HCT116 (cell line): ENCODE measurements at regions not wholly inside any gene's neighbourhood (a gene's known extent, or its start where the extent isn't known, plus 50 kb on each side); places are given as distances from the start of the nearest gene placed in this dataset.

ENCODE experiments used
- ATAC-seq: fragments of 200-7000 bp; cut with Tn5 transposase; 2 replicates; pipeline ENCODE4 v1.9.1; 2020; ENCODE audit warnings: mild to moderate bottlenecking, moderate library complexity
- BruUV-seq: library from RNA; stranded (reverse); fragments of 400-500 nt; replicated peaks from 2 replicates; lab custom pipeline; 2021; lab: Mats Ljungman, UMichigan
- CTCF ChIA-PET: fragments of 300-600 bp; sonication (Branson Sonifier 250); formaldehyde crosslinking; loops from one replicate; lab custom pipeline; 2021; ENCODE audit warnings: antibody characterized with exemption; lab: Charles Lee
- POLR2A ChIA-PET: fragments of 300-600, 350-600 bp; sonication (Branson Sonifier 250); formaldehyde crosslinking; loops from one replicate; lab custom pipeline; 2021; ENCODE audit warnings: antibody characterized with exemption; lab: Charles Lee
- RAD21 ChIA-PET, 2 experiments: fragments of 300-600 bp; sonication (Branson Sonifier 250); formaldehyde crosslinking; loops; one replicate each; lab custom pipeline; 2023; ENCODE audit warnings: low total read pairs in 2 of 2; ENCODE audit not compliant: uncharacterized antibody in 2 of 2, unreplicated experiment in 2 of 2, low non-redundant PET in 1 of 2; lab: Charles Lee
- DNase-seq: peaks from one replicate; pipeline ENCODE4 v3.0.0-alpha.2; 2010; ENCODE audit warnings: low read depth, low spot score
- H2AFZ ChIP-seq: fragments of 200-600 bp; shearing (Covaris generic), sonication (generic); 2 replicates; pipeline ENCODE4 v1.6.1; 2017; ENCODE audit warnings: low read depth, mixed run types, mixed read lengths, antibody characterized with exemption, low read length; ENCODE audit not compliant: poor library complexity, severe bottlenecking
- H3K27ac ChIP-seq: 2 replicates; pipeline ENCODE4 v1.5.1; 2012; ENCODE audit warnings: low read depth, low read length
- H3K27me3 ChIP-seq: fragments of 200-600 bp; sonication (generic); 2 replicates; pipeline ENCODE4 v1.6.1; 2016; ENCODE audit warnings: mixed run types, low read length, mixed read lengths; ENCODE audit not compliant: insufficient read depth
- H3K36me3 ChIP-seq, 2 experiments: fragments of 200-500 bp in 1 of 2; fragments of 200-600 bp in 1 of 2; sonication (Bioruptor generic) in 1 of 2; sonication (generic) in 1 of 2; 2 replicates each; pipeline versions ENCODE4 v1.5.1 to v1.6.1; 2014 to 2016; ENCODE audit warnings: low read length in 2 of 2, inconsistent platforms in 1 of 2, mixed read lengths in 1 of 2, mixed run types in 1 of 2; ENCODE audit not compliant: insufficient read depth in 2 of 2, control insufficient read depth in 1 of 2
- H3K4me1 ChIP-seq, 2 experiments: fragments of 200-600 bp in 1 of 2; sonication (generic) in 1 of 2; 2 replicates each; pipeline versions ENCODE4 v1.5.1 to v1.6.1; 2012 to 2017; ENCODE audit warnings: low read length in 2 of 2, inconsistent platforms in 1 of 2, mild to moderate bottlenecking in 1 of 2, mixed read lengths in 1 of 2, mixed run types in 1 of 2, moderate library complexity in 1 of 2; ENCODE audit not compliant: insufficient read depth in 2 of 2, control insufficient read depth in 1 of 2
- H3K4me2 ChIP-seq: fragments of 200-600 bp; sonication (generic); 2 replicates; pipeline ENCODE4 v1.6.1; 2017; ENCODE audit warnings: mixed run types, low read length, mixed read lengths
- H3K4me3 ChIP-seq, 2 experiments: fragments of 200-600 bp in 1 of 2; sonication (generic) in 1 of 2; replicated peaks in 1 of 2; 2 replicates each; pipeline ENCODE4 v1.5.1; 2011 to 2016; ENCODE audit warnings: low read length in 2 of 2, control low read depth in 1 of 2, low read depth in 1 of 2, mild to moderate bottlenecking in 1 of 2, mixed read lengths in 1 of 2, mixed run types in 1 of 2
- H3K79me2 ChIP-seq: fragments of 200-600 bp; sonication (generic); 2 replicates; pipeline ENCODE4 v1.6.1; 2017; ENCODE audit warnings: mild to moderate bottlenecking, mixed run types, low read length, moderate library complexity, mixed read lengths; ENCODE audit not compliant: insufficient read depth
- H3K9ac ChIP-seq: fragments of 200-600 bp; sonication (generic); 2 replicates; pipeline ENCODE4 v1.6.1; 2016; ENCODE audit warnings: low read length, mixed read lengths
- H3K9me2 ChIP-seq: fragments of 200-600 bp; sonication (generic), shearing (Covaris generic); 2 replicates; pipeline ENCODE4 v1.6.1; 2017; ENCODE audit warnings: mixed run types, mild to moderate bottlenecking, moderate library complexity; ENCODE audit not compliant: insufficient read depth
- H3K9me3 ChIP-seq, 2 experiments: fragments of 200-500 bp in 1 of 2; fragments of 200-600 bp in 1 of 2; sonication (Bioruptor generic) in 1 of 2; sonication (generic) in 1 of 2; 2 replicates each; pipeline ENCODE4 v1.6.1; 2014 to 2017; ENCODE audit warnings: low read length in 2 of 2, mixed read lengths in 2 of 2, inconsistent platforms in 1 of 2, low read depth in 1 of 2, mild to moderate bottlenecking in 1 of 2, mixed run types in 1 of 2, moderate library complexity in 1 of 2; ENCODE audit not compliant: control insufficient read depth in 1 of 2, insufficient read depth in 1 of 2
- H4K20me1 ChIP-seq: fragments of 200-600 bp; sonication (generic), shearing (Covaris generic); 2 replicates; pipeline ENCODE4 v1.6.1; 2017; ENCODE audit warnings: mixed run types, mild to moderate bottlenecking, moderate library complexity; ENCODE audit not compliant: insufficient read depth
- CBX3 ChIP-seq: IDR thresholded peaks from 2 replicates; pipeline ENCODE4 v1.6.1; 2012; ENCODE audit warnings: low read depth
- CEBPB ChIP-seq: IDR thresholded peaks from 2 replicates; pipeline ENCODE4 v1.6.1; 2012; ENCODE audit warnings: low read depth
- EGR1 ChIP-seq: IDR thresholded peaks from 2 replicates; pipeline ENCODE4 v1.6.1; 2012; ENCODE audit warnings: low read depth
- ELF1 ChIP-seq: IDR thresholded peaks from 2 replicates; pipeline ENCODE4 v1.6.1; 2012; ENCODE audit warnings: low read depth, borderline replicate concordance
- EZH2 ChIP-seq: fragments of 200-600 bp; sonication (generic); IDR thresholded peaks from 2 replicates; pipeline ENCODE4 v1.6.1; 2017; ENCODE audit warnings: antibody characterized with exemption, mixed run types
- EZH2phosphoT487 ChIP-seq: fragments of 200-600 bp; IDR thresholded peaks from 2 replicates; pipeline ENCODE4 v1.6.1; 2018; ENCODE audit warnings: antibody characterized with exemption, borderline replicate concordance
- JUND ChIP-seq: IDR thresholded peaks from 2 replicates; pipeline ENCODE4 v1.6.1; 2012
- POLR2A ChIP-seq: IDR thresholded peaks from 2 replicates; pipeline ENCODE4 v1.7.0; 2011; ENCODE audit warnings: borderline replicate concordance; ENCODE audit not compliant: insufficient read depth, insufficient read length; ENCODE audit errors: extremely low read depth
- POLR2AphosphoS5 ChIP-seq: IDR thresholded peaks from 2 replicates; pipeline ENCODE4 v1.6.1; 2011; ENCODE audit warnings: mild to moderate bottlenecking, low read depth, low read length, moderate library complexity
- SRF ChIP-seq: IDR thresholded peaks from 2 replicates; pipeline ENCODE4 v1.6.1; 2012; ENCODE audit warnings: low read depth
- TCF7L2 ChIP-seq: IDR thresholded peaks from 2 replicates; pipeline ENCODE4 v1.7.0; 2011; ENCODE audit warnings: borderline replicate concordance, inconsistent platforms; ENCODE audit not compliant: insufficient read depth, insufficient read length; ENCODE audit errors: extremely low read depth
- YY1 ChIP-seq: IDR thresholded peaks from 2 replicates; pipeline ENCODE4 v1.6.1; 2011; ENCODE audit warnings: low read length, low read depth, moderate library complexity, mild to moderate bottlenecking; ENCODE audit not compliant: insufficient replicate concordance; ENCODE audit errors: extremely low read depth
- ZFX ChIP-seq: fragments of 450-650 bp; IDR thresholded peaks from 2 replicates; pipeline ENCODE4 v1.6.1; 2017
- intact Hi-C: fragments of 100-400 bp; cut with micrococcal nuclease; formaldehyde crosslinking; loops from 2 replicates; pipeline ENCODE4 v1.10.0; 2022
- TF ChIP-seq, protein P1 (sequence below): IDR thresholded peaks from 2 replicates; pipeline ENCODE4 v1.6.1; 2012
- TF ChIP-seq, protein P2 (sequence below): IDR thresholded peaks from 2 replicates; pipeline ENCODE4 v1.6.1; 2012
- TF ChIP-seq, protein P3 (sequence below): IDR thresholded peaks from 2 replicates; pipeline ENCODE4 v1.6.1; 2012; ENCODE audit warnings: low read depth

DNA sequence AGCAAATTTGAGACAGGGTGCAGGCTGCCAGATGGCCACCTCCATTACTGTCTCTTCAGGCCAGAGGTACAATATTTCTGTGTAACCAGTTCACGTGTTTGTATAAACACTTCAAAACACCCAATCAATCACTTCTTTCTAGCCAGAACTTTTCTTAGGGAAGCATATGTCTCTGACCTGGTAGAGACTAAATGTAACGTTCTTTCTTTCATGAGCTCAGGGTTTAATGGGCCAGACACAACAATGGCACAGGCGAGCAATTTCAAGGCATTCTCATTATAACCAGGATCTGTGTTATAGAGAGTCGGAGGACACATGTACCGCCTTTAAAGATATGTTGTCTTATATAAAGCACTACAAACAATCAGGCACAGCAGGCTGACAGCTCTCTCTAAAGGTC is 1846.4 kb upstream of the PIK3C3 start:
- Histone ChIP-seq H3K79me2 (no peaks in the 10 kb centered on the region), H3K4me1 (no peaks in the 10 kb centered on the region), H3K9me3 (no peaks in the 10 kb centered on the region), H3K4me3 (no peak overlapping the region), H3K27ac (no peak overlapping the region), H4K20me1 (no peaks in the 10 kb centered on the region), H3K27me3 (no peaks in the 10 kb centered on the region), H3K9me2 (no peaks in the 10 kb centered on the region), H3K36me3 (no peaks in the 10 kb centered on the region), H2AFZ (no peak overlapping the region), H3K9ac (no peak overlapping the region), H3K4me2 (no peak overlapping the region)
- ATAC-seq (no peak), DNase-seq (no peak)
- ChIA-PET POLR2A (no interaction called here), CTCF (no interaction called here), RAD21 (no interaction called here)
- intact Hi-C loops: no loop called here
- TF ChIP-seq YY1: no peak
- TF ChIP-seq JUND: no peak
- BruUV-seq: no TSS peak

DNA sequence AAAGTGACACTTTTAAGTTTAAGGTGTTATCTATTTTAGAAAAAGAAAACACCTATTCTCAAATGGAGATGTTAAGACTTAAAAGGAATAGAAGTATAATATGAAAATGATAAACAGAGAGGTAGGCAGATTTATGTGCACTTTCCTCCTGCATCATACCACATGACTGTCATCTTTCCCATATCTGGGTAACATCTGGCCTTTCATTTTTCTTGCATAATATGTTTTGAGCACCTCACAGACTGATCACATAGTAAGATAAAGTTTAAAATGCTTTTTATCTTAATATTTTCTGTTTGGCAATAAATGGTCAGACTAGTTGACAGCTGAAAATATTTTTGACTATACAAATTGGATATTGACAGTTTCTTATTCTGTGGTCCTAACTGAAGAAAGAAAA is 1852.1 kb upstream of the PIK3C3 start:
- no peak overlapping the region for H2AFZ ChIP-seq
- no peaks in the 10 kb centered on the region for H3K4me1 ChIP-seq
- ChIA-PET RAD21 (no interaction called here), CTCF (no interaction called here), POLR2A (no interaction called here)
- H3K4me2 ChIP-seq: no peak overlapping the region
- no peaks in the 10 kb centered on the region for H3K36me3 ChIP-seq
- no peak overlapping the region for H3K4me3 ChIP-seq
- no TSS peak for BruUV-seq
- ATAC-seq: no peak
- intact Hi-C loops: no loop called here
- TF ChIP-seq, protein P1, sequence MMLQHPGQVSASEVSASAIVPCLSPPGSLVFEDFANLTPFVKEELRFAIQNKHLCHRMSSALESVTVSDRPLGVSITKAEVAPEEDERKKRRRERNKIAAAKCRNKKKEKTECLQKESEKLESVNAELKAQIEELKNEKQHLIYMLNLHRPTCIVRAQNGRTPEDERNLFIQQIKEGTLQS: no peak
- TF ChIP-seq EZH2phosphoT487 (no peak), CBX3 (no peak), POLR2A (no peak), EZH2 (no peak), SRF (no peak), CEBPB (no peak), ZFX (no peak), YY1 (no peak), POLR2AphosphoS5 (no peak), TCF7L2 (no peak), ELF1 (no peak), EGR1 (no peak)
- TF ChIP-seq, protein P2, sequence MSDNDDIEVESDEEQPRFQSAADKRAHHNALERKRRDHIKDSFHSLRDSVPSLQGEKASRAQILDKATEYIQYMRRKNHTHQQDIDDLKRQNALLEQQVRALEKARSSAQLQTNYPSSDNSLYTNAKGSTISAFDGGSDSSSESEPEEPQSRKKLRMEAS: no peak
- TF ChIP-seq, protein P3, sequence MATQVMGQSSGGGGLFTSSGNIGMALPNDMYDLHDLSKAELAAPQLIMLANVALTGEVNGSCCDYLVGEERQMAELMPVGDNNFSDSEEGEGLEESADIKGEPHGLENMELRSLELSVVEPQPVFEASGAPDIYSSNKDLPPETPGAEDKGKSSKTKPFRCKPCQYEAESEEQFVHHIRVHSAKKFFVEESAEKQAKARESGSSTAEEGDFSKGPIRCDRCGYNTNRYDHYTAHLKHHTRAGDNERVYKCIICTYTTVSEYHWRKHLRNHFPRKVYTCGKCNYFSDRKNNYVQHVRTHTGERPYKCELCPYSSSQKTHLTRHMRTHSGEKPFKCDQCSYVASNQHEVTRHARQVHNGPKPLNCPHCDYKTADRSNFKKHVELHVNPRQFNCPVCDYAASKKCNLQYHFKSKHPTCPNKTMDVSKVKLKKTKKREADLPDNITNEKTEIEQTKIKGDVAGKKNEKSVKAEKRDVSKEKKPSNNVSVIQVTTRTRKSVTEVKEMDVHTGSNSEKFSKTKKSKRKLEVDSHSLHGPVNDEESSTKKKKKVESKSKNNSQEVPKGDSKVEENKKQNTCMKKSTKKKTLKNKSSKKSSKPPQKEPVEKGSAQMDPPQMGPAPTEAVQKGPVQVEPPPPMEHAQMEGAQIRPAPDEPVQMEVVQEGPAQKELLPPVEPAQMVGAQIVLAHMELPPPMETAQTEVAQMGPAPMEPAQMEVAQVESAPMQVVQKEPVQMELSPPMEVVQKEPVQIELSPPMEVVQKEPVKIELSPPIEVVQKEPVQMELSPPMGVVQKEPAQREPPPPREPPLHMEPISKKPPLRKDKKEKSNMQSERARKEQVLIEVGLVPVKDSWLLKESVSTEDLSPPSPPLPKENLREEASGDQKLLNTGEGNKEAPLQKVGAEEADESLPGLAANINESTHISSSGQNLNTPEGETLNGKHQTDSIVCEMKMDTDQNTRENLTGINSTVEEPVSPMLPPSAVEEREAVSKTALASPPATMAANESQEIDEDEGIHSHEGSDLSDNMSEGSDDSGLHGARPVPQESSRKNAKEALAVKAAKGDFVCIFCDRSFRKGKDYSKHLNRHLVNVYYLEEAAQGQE: no peak
- H3K79me2 ChIP-seq: no peaks in the 10 kb centered on the region
- DNase-seq: no peak
- no peaks in the 10 kb centered on the region for H3K9me3 ChIP-seq
- H3K9me2 ChIP-seq: no peaks in the 10 kb centered on the region
- no peak overlapping the region for H3K9ac ChIP-seq
- no peaks in the 10 kb centered on the region for H3K27me3 ChIP-seq
- H3K27ac ChIP-seq: no peak overlapping the region
- H4K20me1 ChIP-seq: no peaks in the 10 kb centered on the region
